ENCODE measurements at regions not wholly inside any gene's neighbourhood (a gene's known extent, or its start where the extent isn't known, plus 50 kb on each side); places are given as distances from the start of the nearest gene placed in this dataset.

DNA sequence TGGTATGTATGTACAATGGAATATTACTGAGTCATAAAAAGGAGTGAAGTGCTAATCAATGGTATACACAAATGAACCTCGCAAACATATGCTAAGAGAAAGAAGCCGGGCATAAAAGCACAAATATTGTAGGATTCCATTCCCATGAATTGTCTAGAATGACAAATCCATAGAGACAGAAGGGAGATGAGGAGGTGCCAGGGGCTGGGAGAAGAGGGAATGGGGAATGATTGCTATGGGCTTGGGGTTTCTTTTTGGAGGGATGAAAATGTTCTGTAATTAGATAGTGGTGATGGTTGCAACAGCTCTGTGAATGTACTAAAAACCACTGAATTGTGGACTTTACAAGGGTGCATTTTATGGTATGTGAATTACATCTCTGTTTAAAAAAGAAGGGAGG lies 73.5 kb downstream of the GLI2 start:
- no peak for DNase-seq

DNA sequence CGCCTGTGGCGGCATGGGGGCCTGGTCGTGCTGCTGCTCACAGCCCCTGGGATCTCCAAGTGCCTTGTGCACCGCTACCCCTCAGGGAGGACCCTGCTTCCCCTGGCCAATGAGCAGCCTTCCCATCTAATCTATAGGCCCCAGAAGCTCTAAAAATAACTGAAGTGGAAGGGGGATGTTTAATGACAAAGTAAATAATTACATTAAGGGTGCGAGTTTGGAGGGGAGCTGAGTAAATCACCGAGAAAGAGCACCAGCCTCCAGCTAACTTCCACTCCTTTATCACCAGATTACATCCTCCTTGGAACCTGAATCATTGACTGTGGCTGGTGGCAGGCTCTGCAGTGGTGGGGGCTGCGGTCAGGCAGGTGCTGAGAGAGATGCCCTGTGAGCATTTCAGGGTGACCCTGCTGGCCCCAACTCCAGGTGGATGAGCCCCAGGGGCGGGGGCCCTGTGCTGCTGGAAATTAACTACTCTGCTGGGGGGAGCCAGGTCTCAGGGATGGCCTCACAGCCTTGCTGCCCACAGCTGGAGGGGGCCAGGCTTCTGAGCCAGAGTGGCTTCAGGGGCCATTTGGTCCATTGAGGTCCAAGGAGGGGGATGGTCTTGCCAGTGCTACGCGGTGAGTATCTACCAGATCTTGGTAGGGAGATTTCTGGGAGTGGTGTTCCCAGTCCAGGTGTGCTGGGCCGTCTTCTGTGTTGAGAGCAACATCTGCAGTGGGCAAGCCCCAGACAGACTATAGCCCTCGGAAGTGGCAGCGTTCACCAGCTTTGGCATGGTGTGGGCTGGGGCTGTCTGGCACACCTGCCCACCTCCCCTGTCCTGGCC lies 74.2 kb downstream of the GLI2 start:
- no peak for DNase-seq

DNA sequence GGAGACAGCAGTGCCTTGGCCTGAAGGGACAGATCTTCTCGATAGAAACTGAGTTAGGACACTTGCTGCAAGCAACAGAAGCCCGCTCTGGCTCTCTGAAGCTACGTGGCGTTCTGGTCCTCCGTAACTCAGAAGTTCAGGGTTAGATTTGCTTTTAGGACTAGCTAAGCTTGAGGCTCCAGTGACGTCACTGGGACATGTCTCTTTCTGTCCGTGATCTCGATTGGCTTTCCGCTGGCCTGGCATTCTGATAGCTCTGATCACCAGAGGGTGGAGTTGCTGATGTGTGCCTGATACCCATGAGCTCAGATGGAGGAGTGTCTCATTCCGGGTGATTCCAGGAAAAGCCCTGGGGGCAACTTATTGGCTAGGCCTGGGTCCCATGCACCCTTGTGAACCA lies 75.0 kb downstream of the GLI2 start:
- no peak for DNase-seq

DNA sequence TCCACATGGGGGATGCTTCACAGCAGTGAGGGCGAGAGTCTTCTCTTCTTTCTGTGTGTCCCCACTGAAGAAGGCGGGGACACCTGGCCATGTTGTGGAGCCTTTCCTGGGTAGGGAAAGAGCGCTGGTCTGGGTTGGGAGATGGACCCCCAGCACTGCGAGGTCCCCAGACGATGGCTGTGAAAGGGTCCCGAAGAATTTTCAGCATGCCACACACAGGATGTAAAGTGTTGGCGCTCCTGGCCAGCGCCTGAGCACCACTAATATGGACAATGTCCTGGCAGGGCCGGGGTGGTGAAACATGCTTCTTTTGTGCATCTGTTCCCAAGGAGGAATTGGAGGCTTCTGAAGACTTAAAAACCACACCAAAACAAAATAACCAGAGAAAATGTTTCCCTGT lies 77.2 kb downstream of the GLI2 start:
- no peak for DNase-seq

DNA sequence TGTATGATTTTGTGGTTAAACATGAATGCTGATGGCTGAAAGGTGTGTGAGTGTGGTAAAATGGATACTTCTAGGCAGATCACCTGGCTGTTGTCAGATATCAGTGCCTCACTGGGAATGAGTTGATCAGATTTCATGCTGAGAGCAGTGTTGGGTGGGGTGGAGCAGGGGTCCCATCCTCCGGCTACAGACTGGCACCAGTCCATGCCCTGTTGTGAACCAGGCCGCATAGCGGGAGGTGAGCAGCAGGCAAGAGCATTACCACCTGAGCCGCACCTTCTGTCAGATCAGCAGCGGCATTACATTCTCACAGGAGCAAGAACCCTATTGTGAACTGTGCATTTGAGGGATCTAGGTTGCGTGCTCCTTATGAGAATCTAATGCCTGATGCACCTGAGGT lies 78.7 kb downstream of the GLI2 start:
- no peak for DNase-seq

DNA sequence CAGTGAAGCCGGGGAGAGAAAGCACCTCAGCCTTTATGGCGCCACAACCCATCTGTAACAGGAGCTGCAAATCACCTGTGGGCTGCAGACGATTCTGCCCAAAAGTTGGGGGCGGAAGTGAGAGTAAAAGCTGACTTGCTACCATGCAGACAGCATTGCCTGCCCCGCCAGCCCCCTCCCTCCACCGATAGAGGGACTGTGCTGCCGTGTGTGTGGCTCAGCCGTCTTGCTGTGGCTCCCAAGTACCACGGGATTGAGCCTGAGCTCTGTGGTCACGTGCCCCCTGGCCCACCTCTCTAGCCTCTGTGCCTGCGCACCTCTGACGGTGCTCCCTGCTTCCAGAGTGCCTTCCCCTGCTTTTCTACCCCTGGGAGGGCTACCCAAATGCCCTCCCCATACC lies 79.6 kb downstream of the GLI2 start:
- DNase-seq: no peak

DNA sequence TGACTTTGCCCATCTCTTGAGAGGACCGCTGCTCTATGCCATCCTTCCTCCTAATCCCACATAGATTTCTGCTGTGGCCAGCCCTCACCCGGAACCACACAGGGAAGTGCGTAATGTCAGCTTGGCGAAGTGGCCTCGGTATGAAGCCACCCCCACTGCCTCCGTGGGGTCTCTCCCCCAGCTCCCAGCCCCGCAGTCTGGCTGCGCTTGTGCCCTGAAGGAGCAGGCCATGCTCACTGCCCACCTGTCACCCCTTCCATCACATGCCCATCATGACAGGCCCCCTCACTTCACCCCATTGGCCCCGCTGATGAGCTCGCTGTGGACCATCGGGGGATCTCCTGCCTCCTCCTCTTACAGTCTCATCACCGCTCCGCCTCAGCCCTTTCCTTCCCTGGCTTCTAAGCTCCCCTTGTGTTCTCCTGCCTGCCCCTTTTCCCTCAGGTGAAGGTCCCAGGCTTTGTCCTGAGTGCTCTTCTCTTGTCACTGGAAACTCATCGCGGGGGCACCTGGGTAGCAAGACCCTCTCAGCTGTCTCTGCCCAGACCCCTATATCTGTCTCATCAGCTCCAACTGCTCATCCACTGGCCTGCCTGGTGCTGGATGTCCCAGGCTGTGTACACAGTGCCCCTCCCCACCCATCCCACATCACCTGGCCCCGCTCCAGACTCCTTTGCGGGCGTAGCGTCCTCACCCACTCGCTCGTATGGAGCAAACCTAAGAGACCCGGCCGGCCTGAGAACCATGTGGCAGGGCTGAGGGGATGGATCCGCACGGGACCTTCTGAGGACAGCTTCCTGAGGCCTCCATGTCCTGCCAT lies 81.7 kb downstream of the GLI2 start:
- DNase-seq: no peak

DNA sequence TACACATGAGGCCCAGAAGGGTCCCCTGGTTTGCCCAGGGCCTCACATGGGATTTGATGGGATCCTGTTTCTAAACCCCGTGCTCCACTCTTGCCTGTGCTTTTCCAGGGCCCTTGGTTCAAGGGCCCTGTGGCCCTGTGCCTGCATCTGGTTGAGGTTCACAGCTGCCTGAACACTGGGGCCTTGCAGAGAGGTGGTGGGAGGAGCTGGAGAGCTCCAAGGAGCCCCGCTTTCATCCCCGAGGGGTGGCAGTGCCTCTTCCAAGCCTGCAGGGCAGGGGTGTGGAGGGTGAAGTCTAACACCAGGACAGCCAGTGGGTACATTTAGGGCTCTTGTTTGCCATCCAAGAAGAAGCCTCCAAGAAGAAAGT lies 82.3 kb downstream of the GLI2 start:
- DNase-seq: no peak

DNA sequence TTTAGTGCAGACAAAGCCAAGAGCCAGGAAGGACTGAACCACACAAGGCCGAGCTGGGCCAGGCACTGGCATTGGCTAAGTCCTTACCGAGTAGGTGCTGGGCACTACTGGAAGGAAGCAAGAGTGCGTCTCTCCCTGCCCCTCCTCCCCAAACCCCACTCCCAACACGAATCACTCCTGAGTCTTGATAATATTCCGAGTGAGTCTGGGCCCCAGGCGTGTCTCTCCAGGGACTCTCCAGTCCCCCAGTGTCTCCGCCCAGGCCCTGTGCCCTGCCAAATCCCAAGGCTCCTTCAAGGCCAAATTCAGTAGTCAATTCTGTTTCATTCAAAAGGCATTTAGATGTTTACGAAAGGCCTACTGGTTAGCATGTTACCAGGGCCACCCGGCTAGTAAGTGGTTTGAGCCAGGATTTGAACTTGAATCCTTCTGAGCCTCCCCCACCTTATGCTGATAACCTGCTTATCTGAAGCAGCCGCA lies 82.8 kb downstream of the GLI2 start:
- DNase-seq: no peak

DNA sequence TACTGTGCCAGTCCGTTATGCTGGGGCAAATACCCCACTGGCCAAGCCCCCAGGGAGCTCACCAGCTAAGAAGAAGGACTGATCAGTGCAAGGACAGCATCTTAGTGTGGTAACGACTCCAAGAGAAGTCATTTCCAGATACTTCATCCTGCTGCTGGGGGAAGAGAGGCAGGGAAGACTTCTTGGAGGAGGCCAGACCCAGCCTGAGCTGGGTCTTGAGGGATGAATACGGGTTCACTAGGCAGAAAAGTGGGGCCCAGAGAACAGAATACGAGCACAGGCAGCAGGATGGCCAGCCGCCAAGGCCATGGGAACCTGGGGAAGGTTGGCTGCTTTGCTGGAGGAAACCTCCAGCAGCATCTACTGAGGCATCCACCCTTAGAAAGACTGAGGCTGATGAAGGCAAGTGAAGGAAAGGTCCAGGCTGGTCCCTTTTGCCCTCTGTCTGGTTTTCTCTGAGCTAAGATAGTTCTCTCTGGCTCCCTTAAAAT lies 84.1 kb downstream of the GLI2 start:
- DNase-seq: no peak

DNA sequence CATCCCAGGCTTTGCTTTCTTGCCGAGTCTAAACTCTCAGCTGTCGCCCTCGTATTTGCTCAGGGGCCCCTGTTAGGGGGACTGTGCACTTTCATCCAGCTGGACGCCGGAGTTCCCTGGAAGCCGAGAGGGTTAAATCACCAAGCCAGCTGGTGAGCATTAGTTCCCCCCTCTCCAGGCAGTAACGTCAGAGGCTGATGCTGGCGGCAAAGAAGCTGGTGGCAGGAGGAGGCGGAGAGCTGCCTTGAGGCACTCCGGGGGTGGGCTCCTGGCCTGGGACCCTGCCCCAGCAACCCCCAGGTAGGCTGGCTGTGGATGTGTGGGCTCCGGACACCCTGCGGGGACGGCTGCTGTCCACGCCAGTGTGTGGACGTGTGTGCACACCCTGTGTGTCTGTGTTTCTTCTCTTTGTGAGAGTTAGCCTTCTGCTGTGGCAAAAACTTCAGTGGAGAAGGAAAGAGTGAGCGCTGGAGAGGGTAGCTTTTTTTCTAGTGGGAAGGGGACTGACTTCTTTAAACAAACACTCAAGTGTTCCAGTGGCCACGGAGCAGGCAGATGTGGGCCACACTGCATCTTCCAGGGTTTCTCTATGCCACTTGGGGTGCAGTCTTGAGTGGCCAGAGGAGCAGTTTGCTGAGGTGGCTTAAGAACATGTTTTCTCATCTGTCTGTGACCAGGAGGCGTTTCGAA lies 84.7 kb downstream of the GLI2 start:
- peak; percentile 98 for DNase-seq

DNA sequence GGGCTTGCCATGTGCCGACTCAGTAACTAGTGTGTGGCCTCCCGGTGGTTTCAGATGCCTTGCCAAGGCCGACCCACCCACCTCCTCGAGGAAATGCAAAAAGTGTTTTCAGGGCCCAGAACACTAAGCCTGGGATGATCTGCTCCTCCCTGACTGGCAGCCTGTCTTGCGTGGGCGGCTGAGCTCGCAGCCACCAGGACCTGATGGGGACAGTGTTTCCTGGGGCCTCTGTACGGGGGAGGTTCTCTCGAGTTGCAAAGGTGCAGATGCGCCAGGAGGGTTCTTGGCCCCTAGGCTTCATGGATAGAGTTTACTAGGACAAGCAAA lies 85.2 kb downstream of the GLI2 start:
- DNase-seq: peak; percentile 85

DNA sequence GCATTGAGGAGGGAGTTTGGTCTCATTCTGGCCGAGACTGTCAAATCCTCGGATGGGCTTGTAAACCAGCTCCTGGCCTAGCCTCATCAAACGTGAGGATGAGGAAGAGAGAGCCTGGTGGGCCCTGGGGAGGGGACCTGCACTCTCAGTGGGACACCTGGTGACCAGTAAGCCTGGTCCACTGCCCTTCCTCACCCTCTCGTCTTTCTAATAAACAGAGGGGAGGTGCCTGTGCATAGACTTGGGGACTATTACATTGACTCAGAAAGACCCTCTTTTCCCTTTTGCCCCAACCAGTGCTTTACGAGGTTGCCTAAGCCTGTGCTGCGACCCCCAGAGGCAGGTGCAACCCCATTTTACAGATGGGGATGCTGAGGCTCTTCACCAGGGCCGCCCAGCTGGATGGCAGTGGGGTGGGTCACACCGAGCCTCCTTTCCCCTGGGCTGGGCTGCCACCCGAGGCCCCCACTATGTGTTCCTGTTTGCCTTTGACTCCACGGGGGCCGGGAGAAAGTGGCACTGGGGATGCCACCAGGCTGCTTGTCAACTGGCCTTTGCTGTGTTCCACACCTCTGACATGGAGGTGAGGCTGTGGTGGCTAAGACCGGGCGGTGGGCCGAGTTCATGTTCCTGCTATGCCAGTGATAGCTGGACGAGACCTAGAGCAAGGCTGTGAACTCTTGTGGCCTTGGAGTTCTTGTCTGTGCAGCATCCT lies 85.9 kb downstream of the GLI2 start:
- no peak for DNase-seq

DNA sequence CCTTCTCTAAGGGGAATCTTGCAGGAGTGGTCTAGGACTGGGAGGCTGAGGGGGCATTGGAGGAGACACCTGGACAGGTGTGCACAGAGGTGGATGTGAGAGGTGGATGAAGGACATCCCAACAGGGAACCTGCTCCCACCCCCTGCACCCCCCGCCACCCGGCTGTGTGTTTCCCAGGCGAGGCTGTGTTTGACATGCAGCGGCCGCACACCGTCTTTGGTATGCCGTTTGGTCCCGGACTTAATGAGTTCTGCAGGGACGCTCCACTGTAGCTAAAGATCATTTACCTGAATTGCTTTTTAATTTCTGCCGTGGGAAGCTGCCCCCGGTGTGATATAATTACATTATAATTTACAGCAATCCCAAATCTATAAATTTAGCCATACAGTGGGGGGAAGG lies 87.3 kb downstream of the GLI2 start:
- DNase-seq: no peak

DNA sequence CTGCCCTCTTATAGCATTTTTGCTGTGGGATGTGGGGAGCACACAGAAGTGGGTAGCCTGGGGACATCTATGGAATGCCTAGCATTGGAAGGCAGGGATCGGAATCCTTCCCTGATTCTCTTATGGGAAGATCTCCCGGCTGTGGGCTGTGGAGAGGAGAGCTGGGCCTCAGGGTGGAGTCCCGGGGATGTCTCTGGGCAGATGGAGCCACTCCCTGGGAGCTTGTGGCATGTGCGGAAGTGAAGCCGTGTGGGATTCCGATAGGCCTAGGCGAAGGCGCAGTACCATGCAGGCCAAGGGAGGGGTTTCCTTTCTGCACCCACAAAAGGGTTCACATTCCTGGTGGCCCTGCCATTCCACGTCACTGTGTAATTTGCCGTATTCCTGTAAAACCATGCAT lies 87.9 kb downstream of the GLI2 start:
- no peak for DNase-seq

DNA sequence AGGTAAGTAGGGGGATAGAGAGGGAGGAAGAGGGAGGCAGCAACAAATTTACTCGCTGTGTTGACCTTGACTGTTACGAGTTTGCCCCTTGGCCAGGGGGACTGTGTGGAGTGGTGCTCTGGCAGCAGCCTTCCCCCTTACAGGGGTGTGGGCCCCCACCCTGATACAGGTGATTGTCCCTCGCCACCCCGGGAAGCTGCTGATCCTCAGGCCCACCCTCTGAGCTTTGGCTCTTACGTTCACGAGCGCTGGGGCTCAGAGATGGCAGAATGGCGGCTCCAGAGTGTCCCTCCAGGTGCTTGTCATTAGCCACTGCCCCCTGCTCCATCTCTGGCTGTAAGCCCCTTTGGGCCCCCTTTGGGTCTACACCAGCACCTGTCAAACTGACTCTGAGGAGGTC lies 88.6 kb downstream of the GLI2 start:
- DNase-seq: no peak

DNA sequence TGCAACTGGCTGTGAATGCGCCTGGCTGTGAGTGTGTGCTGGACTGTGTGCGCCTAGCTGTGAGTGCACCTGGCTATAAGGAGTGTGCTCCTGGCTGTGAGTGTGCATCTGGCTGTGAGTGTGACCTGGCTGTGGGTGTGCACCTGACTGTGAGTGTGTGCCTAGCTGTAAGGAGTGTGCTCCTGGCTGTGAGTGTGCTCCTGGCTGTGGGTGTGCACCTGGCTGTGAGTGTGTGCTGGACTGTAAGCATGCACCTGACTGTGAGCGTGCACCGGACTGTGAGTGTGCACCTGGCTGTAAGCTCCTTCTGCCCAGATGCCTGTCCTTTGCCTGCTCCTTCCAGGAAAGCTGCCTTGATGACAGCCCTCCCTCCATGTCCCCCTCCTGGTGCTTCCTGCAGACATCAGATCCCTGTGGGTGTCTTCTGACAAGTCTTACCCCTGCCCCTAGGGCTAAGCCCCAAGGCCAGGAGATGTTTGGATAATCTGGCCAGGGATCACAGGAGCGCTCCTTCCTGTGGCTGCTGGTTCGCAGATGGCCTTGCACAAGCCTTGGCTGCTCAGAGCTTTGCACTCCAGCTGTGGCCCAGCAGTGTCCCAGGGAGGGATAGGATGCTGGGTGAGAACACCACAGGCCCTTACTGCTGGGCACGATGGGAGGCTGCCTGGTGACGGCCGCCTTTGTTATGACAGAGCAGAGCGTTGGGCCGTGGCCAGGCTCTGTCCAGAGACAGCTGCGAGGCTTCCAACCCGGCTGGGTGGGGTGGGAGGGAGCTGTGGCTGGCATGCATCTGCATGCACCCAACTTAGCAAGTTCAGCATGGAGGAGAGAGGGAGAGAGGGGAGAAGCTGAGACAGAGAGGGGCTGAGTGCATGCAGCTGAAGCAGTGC lies 89.9 kb downstream of the GLI2 start:
- peak; percentile 94 for DNase-seq

DNA sequence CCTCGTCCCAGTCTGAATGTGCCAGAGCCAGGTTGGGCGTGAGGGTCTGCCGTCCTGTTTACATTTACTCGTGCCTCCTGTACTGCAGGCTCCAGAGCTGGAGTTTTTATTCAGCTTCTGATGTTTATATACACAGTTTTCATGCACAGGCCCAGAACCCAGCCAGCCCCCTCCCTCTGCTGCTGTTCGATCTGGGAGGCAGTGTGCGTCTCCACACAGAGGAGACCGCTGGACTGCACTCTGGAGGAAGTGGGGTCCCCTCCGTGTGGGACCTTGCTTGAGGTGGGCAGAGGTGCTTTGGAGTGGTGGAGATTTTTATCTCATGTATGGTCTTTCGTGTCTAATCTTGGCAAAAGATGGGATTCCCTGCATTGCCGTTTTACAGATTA lies 90.6 kb downstream of the GLI2 start:
- no peak for DNase-seq

DNA sequence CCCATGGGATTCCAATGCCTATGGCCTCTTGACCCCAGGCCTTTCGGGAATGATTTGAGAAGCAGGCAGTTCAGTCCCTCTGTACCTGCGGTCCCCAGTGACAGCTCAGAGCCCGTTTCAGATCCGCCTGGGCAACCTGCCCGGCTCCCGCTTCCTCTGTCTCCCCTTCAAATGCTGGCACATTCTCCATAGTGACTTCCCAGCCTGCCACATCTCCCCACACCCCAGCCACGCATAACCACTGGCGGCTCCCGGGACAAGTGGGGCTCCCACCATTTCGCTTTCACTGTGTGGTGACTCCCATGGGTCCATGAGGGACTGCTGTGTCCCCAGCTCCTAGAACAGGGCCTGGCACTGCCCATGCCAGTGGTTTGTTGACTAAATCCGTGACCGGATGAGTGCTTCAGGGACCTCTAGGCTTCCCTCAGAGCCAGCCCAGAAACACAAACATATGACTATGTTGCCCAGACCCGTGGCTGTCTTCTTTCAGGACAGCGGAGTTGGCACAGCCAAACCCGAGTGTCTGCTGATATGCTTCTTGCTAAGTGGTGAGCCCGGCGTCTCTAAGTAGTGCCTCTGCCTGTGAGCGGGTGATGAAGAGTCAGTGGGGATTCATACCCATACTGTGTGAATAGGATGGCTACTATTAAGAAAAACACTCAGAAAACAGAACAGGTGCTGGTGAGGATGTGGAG lies 91.2 kb downstream of the GLI2 start:
- peak; percentile 49 for DNase-seq

DNA sequence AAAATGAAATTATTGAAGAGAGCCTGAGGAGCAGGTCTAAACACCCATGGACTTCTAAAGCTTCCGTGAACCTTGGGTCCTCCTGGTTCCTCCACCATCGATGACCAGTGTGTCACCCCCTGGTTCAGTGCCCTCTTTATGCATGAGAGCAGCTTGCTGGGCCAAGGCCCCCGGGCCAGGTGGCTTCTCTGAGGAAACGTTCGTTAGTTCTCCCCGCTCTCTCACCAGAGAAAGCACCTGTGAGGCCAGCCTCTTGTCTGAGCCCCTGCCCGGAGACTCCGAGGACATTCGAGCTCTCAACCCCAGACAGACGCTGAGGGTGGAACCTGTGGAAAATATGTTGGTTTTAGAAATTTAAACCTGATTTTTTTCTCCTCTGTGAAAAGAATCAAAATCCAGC lies 92.4 kb downstream of the GLI2 start:
- no peak for DNase-seq

Data from tongue (tissue), 1 donor.